ENCODE measurements at regions not wholly inside any gene's neighbourhood (a gene's known extent, or its start where the extent isn't known, plus 50 kb on each side); places are given as distances from the start of the nearest gene placed in this dataset.

DNA sequence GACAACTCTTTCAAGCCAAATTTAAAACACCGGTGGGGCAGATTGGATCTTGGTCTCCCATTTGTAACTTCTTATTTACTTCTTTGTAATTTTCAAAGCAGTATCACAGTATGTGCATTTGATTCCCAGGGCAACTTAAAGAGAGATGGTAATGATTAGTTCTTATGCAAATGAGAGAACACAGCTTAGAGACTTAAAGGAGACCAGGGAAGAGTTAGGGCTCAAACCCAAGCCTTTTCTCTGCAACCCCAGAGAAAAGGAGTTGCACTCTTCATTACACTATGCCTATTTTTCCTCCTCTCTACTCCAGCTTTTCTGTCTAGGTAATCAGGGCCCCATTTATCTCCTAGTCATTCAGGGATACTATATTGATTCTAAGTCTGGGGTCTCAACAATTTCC, 237.8 kb upstream of the NMUR2 start:
- Histone ChIP-seq H4K91ac (replicated peaks; ENCODE audit: insufficient read length, low read length) (no peak overlapping the region), H2AFZ (ENCODE audit: low read length) (no peak overlapping the region), H3K23me2 (ENCODE audit: low read depth, low read length) (no peaks in the 10 kb centered on the region), H2AK5ac (ENCODE audit: low read depth, low read length) (no peak overlapping the region), H3K18ac (ENCODE audit: extremely low read depth, low read length) (no peak overlapping the region), H3K14ac (ENCODE audit: insufficient read length) (no peak overlapping the region), H3K4me2 (ENCODE audit: insufficient read depth in 1 of 2, low read depth in 2 of 2, low read length in 2 of 2) (no peak overlapping the region), H3K79me2 (ENCODE audit: control insufficient read depth in 1 of 2, insufficient read depth in 2 of 2, low read length in 2 of 2) (no peaks in the 10 kb centered on the region), H2BK20ac (ENCODE audit: low read length) (no peak overlapping the region), H2BK15ac (ENCODE audit: low read length) (no peak overlapping the region), H2BK5ac (ENCODE audit: low read depth, low read length) (no peak overlapping the region), H3K79me1 (ENCODE audit: low read depth, low read length) (no peaks in the 10 kb centered on the region), H3K27ac (ENCODE audit: low read depth, low read length) (no peak overlapping the region), H3K56ac (replicated peaks; ENCODE audit: insufficient read length, low read depth, low read length) (no peak overlapping the region), H3K4me1 (replicated peaks in 1 of 4; ENCODE audit: control insufficient read depth in 3 of 4, insufficient read depth in 4 of 4, low read length in 3 of 4) (no peaks in the 10 kb centered on the region), H2BK120ac (replicated peaks; ENCODE audit: low read depth, low read length) (no peak overlapping the region), H4K8ac (ENCODE audit: extremely low read depth, insufficient read depth, low read length) (no peak overlapping the region), H3K4me3 (ENCODE audit: extremely low read depth in 1 of 4, insufficient read depth in 2 of 4, low read depth in 3 of 4, low read length in 4 of 4) (no peak overlapping the region), H3K9ac (replicated peaks in 1 of 4; ENCODE audit: extremely low read depth in 1 of 4, low read depth in 3 of 4, low read length in 3 of 4) (no peak overlapping the region), H4K5ac (ENCODE audit: insufficient read length, low read depth, low read length) (no peak overlapping the region), H3K27me3 (replicated peaks in 1 of 4; ENCODE audit: control insufficient read depth in 3 of 4, extremely low read depth in 1 of 4, insufficient read depth in 3 of 4, low read length in 3 of 4) (peaks cover 0 to 7% (median 2%) of the 10 kb centered on the region in 4 experiments; a peak in 5 of 7 replicates), H3K23ac (ENCODE audit: insufficient read length) (no peak overlapping the region), H3K36me3 (ENCODE audit: control insufficient read depth in 2 of 4, insufficient read depth in 4 of 4, low read length in 3 of 4) (no peaks in the 10 kb centered on the region), H3K9me3 (ENCODE audit: insufficient read depth in 2 of 2, low read depth in 1 of 2, low read length in 1 of 2) (no peaks in the 10 kb centered on the region), H4K20me1 (replicated peaks in 1 of 2; ENCODE audit: control insufficient read depth in 1 of 2, insufficient read depth in 2 of 2, low read length in 2 of 2) (no peaks in the 10 kb centered on the region), H3K4ac (replicated peaks; ENCODE audit: insufficient read length, low read depth, low read length) (no peak overlapping the region), H2BK12ac (ENCODE audit: low read depth, low read length) (no peak overlapping the region)
- DNase-seq (ENCODE audit: low read depth in 1 of 2, low spot score in 2 of 2) = no peak
- peak; percentile 24 for FAIRE-seq
- WGBS, 2 experiments (ENCODE audit: extremely low coverage in 1 of 2, insufficient coverage in 1 of 2, insufficient read length in 1 of 2, insufficient replicate concordance in 2 of 2, low coverage in 1 of 2, low lambda C conversion rate in 2 of 2, missing lambda C conversion rate in 1 of 2) = 38% methylated on average over 1 of the region's 1 CpG; no CpG with 5 or more reads in 1 of the 2 experiments
- CTCF ChIA-PET (ENCODE audit: partially characterized antibody) = no interaction called here
- POLR2A ChIA-PET (ENCODE audit: partially characterized antibody) = no interaction called here
- TF ChIP-seq SP1 (IDR thresholded peaks at IDR 0.05; ENCODE audit: low read depth, low read length) (no peak), SIN3A (conservative IDR thresholded peaks at IDR 0.05 in 1 of 2, IDR thresholded peaks at IDR 0.05 in 1 of 2; ENCODE audit: low read depth in 1 of 2, low read length in 2 of 2) (no peak), HDAC2 (IDR thresholded peaks at IDR 0.05; ENCODE audit: borderline replicate concordance in 1 of 2, low read depth in 2 of 2, low read length in 2 of 2) (no peak), CHD2 (IDR thresholded peaks at IDR 0.05; ENCODE audit: low read length) (no peak), TAF7 (optimal IDR thresholded peaks at IDR 0.05; ENCODE audit: borderline replicate concordance, low read depth, low read length) (no peak), CTBP2 (IDR thresholded peaks at IDR 0.05; ENCODE audit: borderline replicate concordance, insufficient read depth, insufficient read length, low read length) (no peak), SIRT6 (IDR thresholded peaks at IDR 0.05; ENCODE audit: low read length) (no peak), RNF2 (IDR thresholded peaks at IDR 0.05; ENCODE audit: borderline replicate concordance, low read depth, low read length, missing control alignments, poor library complexity, severe bottlenecking) (no peak), BCL11A (IDR thresholded peaks at IDR 0.05; ENCODE audit: low read depth in 2 of 2, low read length in 2 of 2) (no peak), CEBPB (IDR thresholded peaks at IDR 0.05; ENCODE audit: low read depth, low read length) (no peak), HDAC6 (IDR thresholded peaks at IDR 0.05; ENCODE audit: low read depth, low read length) (no peak)
- TF ChIP-seq, protein P1, sequence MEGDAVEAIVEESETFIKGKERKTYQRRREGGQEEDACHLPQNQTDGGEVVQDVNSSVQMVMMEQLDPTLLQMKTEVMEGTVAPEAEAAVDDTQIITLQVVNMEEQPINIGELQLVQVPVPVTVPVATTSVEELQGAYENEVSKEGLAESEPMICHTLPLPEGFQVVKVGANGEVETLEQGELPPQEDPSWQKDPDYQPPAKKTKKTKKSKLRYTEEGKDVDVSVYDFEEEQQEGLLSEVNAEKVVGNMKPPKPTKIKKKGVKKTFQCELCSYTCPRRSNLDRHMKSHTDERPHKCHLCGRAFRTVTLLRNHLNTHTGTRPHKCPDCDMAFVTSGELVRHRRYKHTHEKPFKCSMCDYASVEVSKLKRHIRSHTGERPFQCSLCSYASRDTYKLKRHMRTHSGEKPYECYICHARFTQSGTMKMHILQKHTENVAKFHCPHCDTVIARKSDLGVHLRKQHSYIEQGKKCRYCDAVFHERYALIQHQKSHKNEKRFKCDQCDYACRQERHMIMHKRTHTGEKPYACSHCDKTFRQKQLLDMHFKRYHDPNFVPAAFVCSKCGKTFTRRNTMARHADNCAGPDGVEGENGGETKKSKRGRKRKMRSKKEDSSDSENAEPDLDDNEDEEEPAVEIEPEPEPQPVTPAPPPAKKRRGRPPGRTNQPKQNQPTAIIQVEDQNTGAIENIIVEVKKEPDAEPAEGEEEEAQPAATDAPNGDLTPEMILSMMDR (IDR thresholded peaks at IDR 0.05; ENCODE audit: control extremely low read depth in 1 of 3, insufficient read depth in 1 of 3, low read depth in 1 of 3, low read length in 3 of 3) = no peak
